DMS 273 treated with DMSO at 0.1 percent for 48 hours (cell line): ENCODE measurements at regions not wholly inside any gene's neighbourhood (a gene's known extent, or its start where the extent isn't known, plus 50 kb on each side); places are given as distances from the start of the nearest gene placed in this dataset.

ENCODE experiments used
- DNase-seq: peaks from one replicate; lab custom pipeline; 2025; lab: John Stamatoyannopoulos, UW

GRCh38 chr11:70650075-70650909 is 252.0 kb downstream of the CTTN start:
- no peak for DNase-seq

- no peak for DNase-seq
Observed at GRCh38 chr11:70651031-70651430, 252.7 kb downstream of the CTTN start.

DNA sequence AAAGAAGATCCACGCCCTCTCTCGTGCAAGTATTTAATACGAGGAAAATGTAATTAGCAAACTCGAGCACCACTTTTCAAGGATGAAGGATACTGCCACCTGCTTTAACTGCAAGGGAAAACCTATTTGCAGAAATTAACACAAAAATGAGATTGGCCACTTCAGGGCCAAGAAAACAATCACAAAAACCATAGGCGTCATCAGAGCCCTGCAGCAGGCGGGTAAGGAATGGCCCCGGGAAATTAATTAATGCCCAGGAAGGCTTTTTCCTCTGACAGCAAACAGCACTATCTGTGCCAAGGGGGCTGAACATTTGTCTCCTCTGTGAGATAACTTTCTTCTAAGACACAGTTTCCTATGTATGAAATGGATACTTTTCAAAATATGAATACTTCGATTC is 255.7 kb downstream of the CTTN start:
- no peak for DNase-seq

DNA sequence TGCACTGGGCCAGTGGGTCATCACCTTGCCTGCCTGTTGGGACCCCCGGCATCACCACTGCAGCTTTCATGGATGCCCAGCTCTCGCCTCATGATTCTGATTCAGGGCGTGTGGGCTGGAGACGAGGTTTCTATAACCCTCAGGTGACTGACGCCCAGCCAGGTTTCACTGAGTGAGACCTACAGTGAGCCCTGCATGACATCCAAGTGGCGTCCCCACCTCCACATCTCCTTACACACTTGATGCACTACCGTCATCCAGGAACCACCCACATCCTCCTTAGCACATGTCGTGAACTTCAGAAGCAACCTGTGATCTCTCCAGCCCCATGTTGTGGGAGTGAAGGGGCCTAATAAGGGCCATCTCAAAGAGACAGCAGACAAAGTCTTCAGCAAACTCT is 257.5 kb downstream of the CTTN start:
- DNase-seq, result no peak

DNA sequence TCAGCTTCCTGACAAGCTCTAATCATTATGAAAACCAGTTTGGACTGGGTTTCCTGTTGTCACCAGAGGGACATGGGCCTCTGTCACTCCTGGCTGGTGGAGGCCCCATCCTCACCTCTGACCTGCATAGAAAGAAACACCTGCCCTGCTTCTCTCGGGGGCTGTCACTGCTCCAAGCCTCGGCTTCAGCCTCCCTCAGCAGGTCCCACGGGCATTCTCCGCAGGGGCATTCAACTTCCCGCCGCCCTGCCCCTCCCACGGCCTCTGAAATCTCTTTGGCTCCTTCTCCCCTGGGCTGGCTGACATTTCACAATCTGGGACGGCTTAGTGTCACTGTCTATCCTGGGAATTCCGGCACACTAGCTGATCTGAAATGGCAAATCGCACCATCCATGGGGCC is 257.9 kb downstream of the CTTN start:
- no peak for DNase-seq

- no peak for DNase-seq
Observed at GRCh38 chr11:70660059-70660888, 261.9 kb downstream of the CTTN start.

GRCh38 chr11:70660889-70661197 is 262.5 kb downstream of the CTTN start:
- no peak for DNase-seq

- DNase-seq, result no peak
Observed at GRCh38 chr11:70661761-70662501, 263.6 kb downstream of the CTTN start.

DNA sequence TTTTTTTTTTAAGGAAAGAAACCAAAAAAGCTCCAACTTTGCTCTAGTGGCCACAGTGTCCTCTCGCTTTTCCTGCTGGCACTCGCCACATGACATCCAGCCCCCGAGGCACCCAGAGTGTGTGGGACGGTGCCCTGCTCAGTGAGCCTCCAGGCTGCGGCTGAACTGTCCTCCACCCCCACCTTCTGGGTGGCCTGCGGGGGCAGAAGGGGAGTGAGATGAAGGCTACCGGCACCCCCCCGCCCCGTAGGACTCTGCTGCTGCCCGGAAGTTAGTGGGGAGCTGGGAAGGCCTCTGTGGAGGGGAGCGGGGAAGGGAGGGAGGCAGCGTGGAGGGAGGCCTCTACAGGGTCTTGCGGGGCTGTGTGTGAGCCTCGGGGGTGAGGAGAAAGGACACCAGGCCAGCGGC is 264.4 kb downstream of the CTTN start:
- no peak for DNase-seq

DNA sequence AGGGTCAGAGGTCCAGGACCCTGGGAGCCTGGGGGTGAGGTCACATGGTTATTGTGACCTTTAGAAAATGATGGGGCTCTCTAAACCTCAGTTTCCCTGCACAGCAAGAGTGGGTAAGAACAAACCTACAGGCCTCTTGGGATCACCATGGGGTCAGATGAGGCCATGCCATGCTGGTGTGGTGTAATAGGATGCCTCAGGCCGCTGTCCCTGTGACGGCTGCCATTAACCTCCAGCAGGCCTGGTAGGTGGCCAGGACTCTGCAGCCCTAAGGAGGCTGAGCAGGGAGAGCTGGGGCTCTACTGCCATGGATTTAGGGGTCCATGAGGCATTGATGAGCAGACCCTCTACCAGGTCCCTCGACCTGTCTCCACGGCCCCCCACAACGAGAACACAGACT is 265.5 kb downstream of the CTTN start:
- no peak for DNase-seq

DNA sequence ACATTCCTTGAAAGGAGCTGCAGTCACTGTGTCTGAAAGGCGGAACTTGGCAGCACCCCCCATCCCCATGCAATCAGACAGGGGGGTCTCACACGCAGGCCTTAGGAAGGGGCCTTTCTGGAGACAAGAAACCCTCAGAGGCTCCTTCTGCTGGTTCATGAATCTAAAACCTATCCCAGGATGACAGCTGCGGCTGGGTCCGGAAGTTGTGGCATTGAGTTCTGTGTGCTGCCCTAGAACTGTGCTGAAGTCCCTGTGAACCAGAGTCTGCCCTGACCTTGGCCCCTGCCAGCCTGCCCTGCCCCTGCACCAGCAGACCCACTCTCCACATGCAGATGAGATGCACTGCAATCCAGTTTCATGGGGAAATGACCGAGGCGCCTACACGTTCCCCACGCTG is 268.0 kb downstream of the CTTN start:
- no peak for DNase-seq

GRCh38 chr11:70667767-70668166 is 269.4 kb downstream of the CTTN start:
- no peak for DNase-seq

- DNase-seq, result no peak
Observed at GRCh38 chr11:70668204-70669202, 270.2 kb downstream of the CTTN start.

- no peak for DNase-seq
Observed at GRCh38 chr11:70669281-70669680, 271.0 kb downstream of the CTTN start.

DNA sequence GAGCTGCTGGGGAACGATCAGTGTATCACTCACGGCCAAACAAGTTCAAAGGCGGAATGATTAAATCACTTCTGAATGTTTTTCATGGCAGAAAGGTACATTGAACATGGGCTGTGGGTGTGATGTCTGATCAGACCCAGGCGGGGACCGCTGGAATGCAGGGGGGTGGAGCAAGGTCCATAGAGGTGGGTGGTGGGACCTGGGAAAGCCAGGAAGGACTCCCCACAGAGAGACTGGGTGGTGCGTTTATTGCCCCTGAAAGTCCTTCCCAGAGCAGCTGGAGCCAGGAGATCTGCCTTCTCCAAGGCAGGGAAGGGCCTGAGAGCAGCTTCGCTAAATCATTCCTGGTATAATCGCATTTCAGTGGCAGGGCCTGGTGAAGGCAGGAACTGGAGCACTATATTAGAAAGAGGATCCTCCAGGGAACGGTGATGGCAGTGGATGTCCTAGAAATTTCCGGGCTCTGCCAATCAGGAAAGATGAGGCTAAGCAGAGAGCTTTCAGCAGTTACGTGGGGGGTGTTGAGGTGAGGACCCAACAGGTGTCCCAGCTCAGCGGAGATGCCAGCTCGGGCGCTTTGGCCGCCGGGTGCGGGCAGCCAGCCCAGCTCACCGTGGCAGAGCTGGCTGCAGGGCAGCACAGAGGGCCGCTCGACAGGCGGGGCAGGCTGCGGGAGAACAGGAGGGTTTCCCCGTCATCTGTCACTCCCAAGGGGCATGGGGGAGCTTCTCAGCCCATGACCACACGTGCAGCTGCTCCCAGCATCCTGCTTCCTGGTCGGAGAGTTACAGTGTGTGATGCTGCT is 271.7 kb downstream of the CTTN start:
- no peak for DNase-seq

DNA sequence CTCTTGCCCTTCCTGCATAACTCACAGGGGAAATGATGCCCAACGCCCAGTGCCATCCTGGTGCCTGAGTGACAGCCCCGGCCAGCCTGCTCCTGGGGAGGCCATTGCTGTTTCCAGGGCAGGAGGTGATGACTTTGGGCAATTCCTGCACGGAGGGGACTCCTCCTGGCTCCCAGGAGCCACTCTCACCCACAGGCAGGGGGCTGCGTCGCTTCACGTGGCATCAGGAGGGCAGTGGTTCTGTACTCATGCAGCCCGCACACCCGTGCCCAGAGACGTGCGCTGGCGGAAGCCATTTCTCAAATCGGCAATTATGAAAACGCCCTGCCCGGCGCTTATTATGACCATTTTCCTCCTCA is 272.3 kb downstream of the CTTN start:
- no peak for DNase-seq

GRCh38 chr11:70671083-70671482 is 272.8 kb downstream of the CTTN start:
- no peak for DNase-seq

DNA sequence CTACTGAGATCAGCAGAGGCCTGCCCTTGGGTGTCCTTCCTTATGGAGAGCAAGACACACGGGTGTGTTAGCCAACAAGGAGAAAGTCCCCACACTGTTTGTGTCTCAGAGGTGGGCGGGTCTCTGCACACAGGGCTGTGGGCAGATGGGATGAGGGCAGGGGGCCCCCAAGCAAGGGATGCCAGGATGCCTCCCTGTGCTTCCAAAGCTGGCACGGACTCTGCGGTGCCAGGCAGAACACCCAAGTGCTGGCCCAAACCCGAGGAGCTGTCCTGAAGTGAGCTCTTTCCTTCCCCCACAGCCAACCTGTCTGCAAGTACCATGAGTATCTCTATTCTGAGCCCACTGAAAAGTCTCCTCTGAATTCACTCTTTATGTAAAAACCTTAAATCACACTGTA is 273.3 kb downstream of the CTTN start:
- no peak for DNase-seq

- DNase-seq, result no peak
Observed at GRCh38 chr11:70672991-70673653, 274.8 kb downstream of the CTTN start.

- no peak for DNase-seq
Observed at GRCh38 chr11:70674605-70675004, 276.3 kb downstream of the CTTN start.
